Stimulated activated memory B cell treated with anti-CD40 and anti-IgM and Interleukin-4, amounts not matched to agents 10 μg/mL and 1 μg/mL and 100 μg/mL, for 72 hours (primary cell): ENCODE measurements at regions not wholly inside any gene's neighbourhood (a gene's known extent, or its start where the extent isn't known, plus 50 kb on each side); places are given as distances from the start of the nearest gene placed in this dataset.

Experiments used
- ATAC-seq: fragments of 150-1000 bp; cut with Tn5 transposase; 2 replicates; pipeline ENCODE4 v1.10.0; 2021
- H3K27ac Mint-ChIP-seq: one replicate; pipeline ENCODE4 v1.8.0; 2022; ENCODE audit warnings: mild to moderate bottlenecking, mixed read lengths
- H3K27me3 Mint-ChIP-seq: one replicate; pipeline ENCODE4 v1.8.0; 2022; ENCODE audit warnings: mixed read lengths
- H3K36me3 Mint-ChIP-seq: one replicate; pipeline ENCODE4 v1.8.0; 2022; ENCODE audit warnings: mixed read lengths
- H3K4me1 Mint-ChIP-seq: one replicate; pipeline ENCODE4 v1.8.0; 2022; ENCODE audit warnings: mixed read lengths
- H3K4me3 Mint-ChIP-seq: one replicate; pipeline ENCODE4 v1.8.0; 2022; ENCODE audit warnings: mild to moderate bottlenecking, moderate library complexity, mixed read lengths
- H3K9me3 Mint-ChIP-seq: one replicate; pipeline ENCODE4 v1.8.0; 2022; ENCODE audit warnings: mixed read lengths

- Mint-ChIP-seq H3K27me3 (peaks cover 16% of the 10 kb centered on the region), H3K9me3 (no peaks in the 10 kb centered on the region), H3K4me3 (no peak overlapping the region), H3K27ac (no peak overlapping the region), H3K4me1 (peaks cover 6% of the 10 kb centered on the region), H3K36me3 (no peaks in the 10 kb centered on the region)
- ATAC-seq: no peak
Measured at GRCh38 chr2:75790121-75790813, 79.6 kb upstream of the GCFC2 start.

- no peaks in the 10 kb centered on the region for H3K36me3 Mint-ChIP-seq
- peaks cover 6% of the 10 kb centered on the region for H3K4me1 Mint-ChIP-seq
- H3K9me3 Mint-ChIP-seq: no peaks in the 10 kb centered on the region
- peaks cover 16% of the 10 kb centered on the region for H3K27me3 Mint-ChIP-seq
- no peak overlapping the region for H3K27ac Mint-ChIP-seq
- H3K4me3 Mint-ChIP-seq: no peak overlapping the region
- ATAC-seq: no peak
Measured at GRCh38 chr2:75788902-75789301, 78.2 kb upstream of the GCFC2 start.

GRCh38 chr2:75788154-75788553 lies 77.4 kb upstream of the GCFC2 start:
- no peaks in the 10 kb centered on the region for H3K36me3 Mint-ChIP-seq
- no peaks in the 10 kb centered on the region for H3K9me3 Mint-ChIP-seq
- no peak overlapping the region for H3K27ac Mint-ChIP-seq
- peaks cover 16% of the 10 kb centered on the region for H3K27me3 Mint-ChIP-seq
- no peak for ATAC-seq
- H3K4me1 Mint-ChIP-seq: peaks cover 6% of the 10 kb centered on the region
- H3K4me3 Mint-ChIP-seq: no peak overlapping the region

GRCh38 chr2:75787532-75788132 lies 76.9 kb upstream of the GCFC2 start:
- peaks cover 16% of the 10 kb centered on the region for H3K27me3 Mint-ChIP-seq
- H3K27ac Mint-ChIP-seq: no peak overlapping the region
- H3K9me3 Mint-ChIP-seq: no peaks in the 10 kb centered on the region
- peaks cover 6% of the 10 kb centered on the region for H3K4me1 Mint-ChIP-seq
- no peaks in the 10 kb centered on the region for H3K36me3 Mint-ChIP-seq
- no peak overlapping the region for H3K4me3 Mint-ChIP-seq
- ATAC-seq: no peak

- Mint-ChIP-seq H3K4me3 (no peak overlapping the region), H3K27ac (no peak overlapping the region), H3K4me1 (no peaks in the 10 kb centered on the region), H3K9me3 (no peaks in the 10 kb centered on the region), H3K27me3 (peaks cover 24% of the 10 kb centered on the region), H3K36me3 (no peaks in the 10 kb centered on the region)
- no peak for ATAC-seq
Measured at GRCh38 chr2:75775311-75775823, 64.7 kb upstream of the GCFC2 start.

GRCh38 chr2:75772908-75773630 lies 62.4 kb upstream of the GCFC2 start:
- Mint-ChIP-seq H3K4me1 (no peaks in the 10 kb centered on the region), H3K27me3 (peaks cover 38% of the 10 kb centered on the region), H3K36me3 (no peaks in the 10 kb centered on the region), H3K9me3 (no peaks in the 10 kb centered on the region), H3K4me3 (no peak overlapping the region), H3K27ac (no peak overlapping the region)
- no peak for ATAC-seq

- Mint-ChIP-seq H3K4me1 (no peaks in the 10 kb centered on the region), H3K9me3 (peaks cover 3% of the 10 kb centered on the region), H3K27ac (no peak overlapping the region), H3K4me3 (no peak overlapping the region), H3K27me3 (peaks cover 31% of the 10 kb centered on the region), H3K36me3 (no peaks in the 10 kb centered on the region)
- ATAC-seq: no peak
Measured at GRCh38 chr2:75765798-75766197, 55.1 kb upstream of the GCFC2 start.

- no peaks in the 10 kb centered on the region for H3K4me1 Mint-ChIP-seq
- no peak overlapping the region for H3K27ac Mint-ChIP-seq
Measured at GRCh38 chr2:75764611-75765010, 53.9 kb upstream of the GCFC2 start.

More at GRCh38 chr2:75764611-75765010, 53.9 kb upstream of the GCFC2 start:
- no peak for ATAC-seq
- H3K36me3 Mint-ChIP-seq: no peaks in the 10 kb centered on the region
- H3K27me3 Mint-ChIP-seq: peaks cover 23% of the 10 kb centered on the region
- H3K9me3 Mint-ChIP-seq: peaks cover 3% of the 10 kb centered on the region
- no peak overlapping the region for H3K4me3 Mint-ChIP-seq
